Progenitor cell of endocrine pancreas (in vitro differentiated cells): ENCODE measurements at regions not wholly inside any gene's neighbourhood (a gene's known extent, or its start where the extent isn't known, plus 50 kb on each side); places are given as distances from the start of the nearest gene placed in this dataset.
A peak's percentile ranks its signal among the peaks of the same experiment; 100 is the strongest.

Source experiments
- DNase-seq: peaks from one replicate; pipeline ENCODE4 v3.0.0; 2021; ENCODE audit warnings: low spot score; ENCODE audit not compliant: unreplicated experiment
- H3K27ac Mint-ChIP-seq: 2 replicates; pipeline ENCODE4 v1.8.0; 2021; ENCODE audit warnings: mild to moderate bottlenecking, moderate library complexity, mixed read lengths
- H3K27me3 Mint-ChIP-seq: 2 replicates; pipeline ENCODE4 v1.8.0; 2021; ENCODE audit warnings: mixed read lengths
- H3K36me3 Mint-ChIP-seq: 2 replicates; pipeline ENCODE4 v1.8.0; 2022; ENCODE audit warnings: mixed read lengths; ENCODE audit not compliant: insufficient read depth
- H3K4me1 Mint-ChIP-seq: 2 replicates; pipeline ENCODE4 v1.8.0; 2021; ENCODE audit warnings: low read depth, mixed read lengths
- H3K4me3 Mint-ChIP-seq: 2 replicates; pipeline ENCODE4 v1.8.0; 2021; ENCODE audit warnings: low read depth, mild to moderate bottlenecking, moderate library complexity, mixed read lengths
- H3K9me3 Mint-ChIP-seq: 2 replicates; pipeline ENCODE4 v1.8.0; 2021; ENCODE audit warnings: low read depth, mixed read lengths
- TF ChIP-seq, protein P1 (sequence below): fragments of 200-600 bp; sonication (generic); IDR thresholded peaks from one replicate; pipeline ENCODE4 v1.5.0; 2021; ENCODE audit warnings: antibody characterized with exemption, mild to moderate bottlenecking; ENCODE audit not compliant: unreplicated experiment

DNA sequence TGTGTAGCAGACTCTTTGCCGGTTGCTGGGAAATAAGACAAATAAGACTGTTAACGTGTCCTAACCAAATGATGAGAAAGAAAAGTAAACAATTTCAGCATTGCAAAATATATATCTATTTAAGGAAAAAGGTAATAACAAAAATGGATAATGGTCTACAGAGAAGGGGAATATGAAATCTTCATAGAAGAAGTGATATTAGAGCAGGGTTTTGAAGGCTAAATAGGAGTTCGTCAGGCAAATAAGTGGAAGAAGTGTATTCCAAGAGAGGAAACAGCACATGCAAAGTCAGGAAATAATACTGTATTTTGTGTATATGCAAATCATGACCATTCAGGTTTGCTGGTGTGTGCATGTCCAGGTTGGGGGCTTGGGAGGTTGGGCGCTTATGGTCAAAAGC is 55.3 kb upstream of the OSBPL3 start:
- Mint-ChIP-seq H3K27me3 (no peaks in the 10 kb centered on the region), H3K36me3 (peaks cover 2% of the 10 kb centered on the region), H3K4me3 (no peak overlapping the region), H3K9me3 (peaks cover 13% of the 10 kb centered on the region), H3K27ac (no peak overlapping the region), H3K4me1 (no peaks in the 10 kb centered on the region)
- TF ChIP-seq, protein P1, sequence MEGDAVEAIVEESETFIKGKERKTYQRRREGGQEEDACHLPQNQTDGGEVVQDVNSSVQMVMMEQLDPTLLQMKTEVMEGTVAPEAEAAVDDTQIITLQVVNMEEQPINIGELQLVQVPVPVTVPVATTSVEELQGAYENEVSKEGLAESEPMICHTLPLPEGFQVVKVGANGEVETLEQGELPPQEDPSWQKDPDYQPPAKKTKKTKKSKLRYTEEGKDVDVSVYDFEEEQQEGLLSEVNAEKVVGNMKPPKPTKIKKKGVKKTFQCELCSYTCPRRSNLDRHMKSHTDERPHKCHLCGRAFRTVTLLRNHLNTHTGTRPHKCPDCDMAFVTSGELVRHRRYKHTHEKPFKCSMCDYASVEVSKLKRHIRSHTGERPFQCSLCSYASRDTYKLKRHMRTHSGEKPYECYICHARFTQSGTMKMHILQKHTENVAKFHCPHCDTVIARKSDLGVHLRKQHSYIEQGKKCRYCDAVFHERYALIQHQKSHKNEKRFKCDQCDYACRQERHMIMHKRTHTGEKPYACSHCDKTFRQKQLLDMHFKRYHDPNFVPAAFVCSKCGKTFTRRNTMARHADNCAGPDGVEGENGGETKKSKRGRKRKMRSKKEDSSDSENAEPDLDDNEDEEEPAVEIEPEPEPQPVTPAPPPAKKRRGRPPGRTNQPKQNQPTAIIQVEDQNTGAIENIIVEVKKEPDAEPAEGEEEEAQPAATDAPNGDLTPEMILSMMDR = no peak
- no peak for DNase-seq

DNA sequence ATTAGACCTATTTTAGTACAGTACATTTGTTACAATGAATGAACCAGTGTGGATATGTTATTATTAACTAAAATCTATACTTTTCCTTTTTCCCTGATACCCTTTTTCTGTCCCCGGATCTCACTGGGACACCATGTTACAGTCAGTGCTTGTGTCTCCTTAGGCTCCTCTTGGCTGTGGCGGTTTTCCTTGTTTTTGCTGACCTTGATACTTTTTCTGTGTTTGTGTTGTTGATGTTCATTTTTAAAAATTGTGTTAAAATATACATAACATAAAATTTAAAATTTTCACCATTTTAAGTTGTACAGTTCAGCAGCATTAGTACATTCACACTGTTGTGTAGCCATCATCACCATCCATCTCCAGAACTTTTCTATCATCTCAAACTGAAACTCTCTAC is 54.2 kb upstream of the OSBPL3 start:
- H3K27ac Mint-ChIP-seq = no peak overlapping the region

DNA sequence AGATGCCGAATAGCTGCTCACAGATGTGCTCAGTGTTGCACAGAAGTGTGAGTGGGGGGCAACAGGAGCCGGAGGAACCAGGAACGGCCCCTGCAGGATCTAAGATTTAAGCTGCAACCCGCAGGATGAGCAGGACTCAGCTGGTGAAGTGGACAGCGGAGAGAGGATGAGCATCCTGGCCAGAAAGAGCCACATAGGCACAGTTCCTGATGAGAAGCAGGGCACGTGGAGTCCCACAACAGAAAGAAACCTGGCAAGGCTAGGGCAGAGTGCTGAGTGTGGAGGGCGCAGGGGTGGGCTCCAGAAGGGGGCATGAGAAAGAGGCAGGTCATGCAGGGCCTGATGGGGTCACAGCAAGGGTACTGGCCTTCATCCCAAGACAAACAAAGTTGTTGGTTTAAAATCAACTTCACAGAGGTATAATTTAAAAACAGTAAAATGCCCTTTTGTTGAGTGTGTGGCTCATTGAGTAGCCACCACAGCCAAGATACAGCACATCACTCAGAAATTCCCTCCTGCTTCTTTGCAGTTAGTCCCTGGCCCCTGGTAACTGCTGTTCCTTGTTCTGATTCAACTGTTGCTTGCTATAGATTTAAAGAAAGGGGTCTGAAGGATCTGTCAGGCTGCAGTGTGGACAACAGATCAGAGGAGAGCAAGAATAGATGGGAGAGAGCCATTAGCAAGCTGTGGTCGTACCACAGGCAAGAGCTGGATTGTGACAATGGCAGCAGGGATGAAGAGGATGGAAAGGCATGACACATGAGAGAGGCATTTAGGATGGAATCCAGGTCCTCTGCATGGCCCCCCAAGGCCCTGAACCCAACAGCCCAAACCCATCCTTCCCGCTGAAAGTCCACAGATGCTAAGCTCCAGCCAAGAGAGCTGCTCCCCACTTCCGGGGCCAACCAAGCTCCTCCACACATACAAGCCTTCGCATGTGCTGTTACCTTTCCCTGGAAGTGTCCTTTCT is 53.1 kb upstream of the OSBPL3 start:
- Mint-ChIP-seq H3K9me3 (peaks cover 13% of the 10 kb centered on the region), H3K27me3 (no peaks in the 10 kb centered on the region), H3K4me1 (peaks cover 7% of the 10 kb centered on the region), H3K36me3 (peaks cover 2% of the 10 kb centered on the region), H3K4me3 (no peak overlapping the region), H3K27ac (peak overlapping the region; percentile 18)
- no peak for DNase-seq
- TF ChIP-seq, protein P1 = no peak

More for the DNA sequence above, 54.2 kb upstream of the OSBPL3 start:
- peaks cover 2% of the 10 kb centered on the region for H3K36me3 Mint-ChIP-seq
- TF ChIP-seq, protein P1 = no peak
- no peaks in the 10 kb centered on the region for H3K4me1 Mint-ChIP-seq
- no peak for DNase-seq
- H3K27me3 Mint-ChIP-seq = no peaks in the 10 kb centered on the region
- no peak overlapping the region for H3K4me3 Mint-ChIP-seq
- peaks cover 13% of the 10 kb centered on the region for H3K9me3 Mint-ChIP-seq

GRCh38 chr7:25031432-25031831 is 51.5 kb upstream of the OSBPL3 start:
- no peak for DNase-seq
- Mint-ChIP-seq H3K27me3 (no peaks in the 10 kb centered on the region), H3K27ac (no peak overlapping the region), H3K9me3 (peaks cover 11% of the 10 kb centered on the region), H3K4me3 (no peak overlapping the region), H3K36me3 (peaks cover 2% of the 10 kb centered on the region), H3K4me1 (peaks cover 7% of the 10 kb centered on the region)
- TF ChIP-seq, protein P1 = no peak

GRCh38 chr7:25031007-25031406 is 51.0 kb upstream of the OSBPL3 start:
- TF ChIP-seq, protein P1 = no peak
- Mint-ChIP-seq H3K4me1 (peaks cover 7% of the 10 kb centered on the region), H3K4me3 (no peak overlapping the region), H3K9me3 (peaks cover 6% of the 10 kb centered on the region), H3K36me3 (peaks cover 2% of the 10 kb centered on the region), H3K27ac (no peak overlapping the region), H3K27me3 (no peaks in the 10 kb centered on the region)
- DNase-seq = no peak
